ENCODE measurements at regions not wholly inside any gene's neighbourhood (a gene's known extent, or its start where the extent isn't known, plus 50 kb on each side); places are given as distances from the start of the nearest gene placed in this dataset.
A peak's percentile ranks its signal among the peaks of the same experiment; 100 is the strongest.

GRCh38 chr1:88311265-88311664, 372.8 kb upstream of the PKN2 start:
- TF ChIP-seq CTCF (IDR thresholded peaks at IDR 0.05; ENCODE audit: insufficient read depth in 1 of 2, low read depth in 1 of 2, low read length in 1 of 2, severe bottlenecking in 1 of 2, unreplicated experiment in 1 of 2), result no peak
- Histone ChIP-seq H3K9me3 (no peaks in the 10 kb centered on the region), H3K36me3 (ENCODE audit: control insufficient read depth, insufficient read depth, low read length) (no peaks in the 10 kb centered on the region), H3K4me1 (0 out of 2 replicates have a peak, but pooled peaks cover 3% of the 10 kb centered on the region), H3K4me3 (ENCODE audit: low read depth, low read length) (no peak overlapping the region), H3K27me3 (replicated peaks; ENCODE audit: control insufficient read depth, insufficient read depth, low read length) (no peaks in the 10 kb centered on the region)
- no peak for DNase-seq
- H3K27ac Mint-ChIP-seq (ENCODE audit: unreplicated experiment), result no peak overlapping the region
- H3K4me1 Mint-ChIP-seq (ENCODE audit: low read depth, unreplicated experiment), result no peaks in the 10 kb centered on the region
- ChIA-PET CTCF (no interaction called here), POLR2A (no interaction called here)
- H3K4me3 Mint-ChIP-seq (ENCODE audit: unreplicated experiment), result no peak overlapping the region
- H3K9me3 Mint-ChIP-seq (ENCODE audit: unreplicated experiment), result peaks cover 9% of the 10 kb centered on the region
- no TSS peak for BruUV-seq (replicated peaks)
- H3K27me3 Mint-ChIP-seq (ENCODE audit: insufficient read depth, unreplicated experiment), result peaks cover 2% of the 10 kb centered on the region
- H3K36me3 Mint-ChIP-seq (ENCODE audit: insufficient read depth, unreplicated experiment), result no peaks in the 10 kb centered on the region
- intact Hi-C loops (cut with micrococcal nuclease; ENCODE audit: unreplicated experiment), result no loop called here

GRCh38 chr1:88311907-88312306, 372.2 kb upstream of the PKN2 start:
- DNase-seq, result peak in 1 of 2 experiments; percentile 23
- POLR2A ChIA-PET, result no interaction called here

GRCh38 chr1:88317396-88317795, 366.7 kb upstream of the PKN2 start:
- H3K36me3 ChIP-seq (ENCODE audit: control insufficient read depth, insufficient read depth, low read length), result no peaks in the 10 kb centered on the region
- DNase-seq, result no peak
- H3K27me3 ChIP-seq (replicated peaks; ENCODE audit: control insufficient read depth, insufficient read depth, low read length), result no peaks in the 10 kb centered on the region
- no TSS peak for BruUV-seq (replicated peaks)
- CTCF ChIA-PET, result no interaction called here
- intact Hi-C loops (cut with micrococcal nuclease; ENCODE audit: unreplicated experiment), result no loop called here
- no peaks in the 10 kb centered on the region for H3K4me1 ChIP-seq
- Mint-ChIP-seq H3K4me3 (ENCODE audit: unreplicated experiment) (no peak overlapping the region), H3K9me3 (ENCODE audit: unreplicated experiment) (no peaks in the 10 kb centered on the region), H3K27me3 (ENCODE audit: insufficient read depth, unreplicated experiment) (peaks cover 6% of the 10 kb centered on the region), H3K27ac (ENCODE audit: unreplicated experiment) (no peak overlapping the region), H3K36me3 (ENCODE audit: insufficient read depth, unreplicated experiment) (no peaks in the 10 kb centered on the region), H3K4me1 (ENCODE audit: low read depth, unreplicated experiment) (no peaks in the 10 kb centered on the region)
- H3K9me3 ChIP-seq, result no peaks in the 10 kb centered on the region
- TF ChIP-seq CTCF (IDR thresholded peaks at IDR 0.05; ENCODE audit: insufficient read depth in 1 of 2, low read depth in 1 of 2, low read length in 1 of 2, severe bottlenecking in 1 of 2, unreplicated experiment in 1 of 2), result no peak
- H3K4me3 ChIP-seq (ENCODE audit: low read depth, low read length), result no peak overlapping the region
- POLR2A ChIA-PET, result no interaction called here

More at GRCh38 chr1:88311907-88312306, 372.2 kb upstream of the PKN2 start:
- BruUV-seq (replicated peaks), result no TSS peak
- H3K36me3 ChIP-seq (ENCODE audit: control insufficient read depth, insufficient read depth, low read length), result no peaks in the 10 kb centered on the region
- Mint-ChIP-seq H3K9me3 (ENCODE audit: unreplicated experiment) (peaks cover 9% of the 10 kb centered on the region), H3K27ac (ENCODE audit: unreplicated experiment) (no peak overlapping the region), H3K4me1 (ENCODE audit: low read depth, unreplicated experiment) (no peaks in the 10 kb centered on the region), H3K27me3 (ENCODE audit: insufficient read depth, unreplicated experiment) (peaks cover 2% of the 10 kb centered on the region), H3K36me3 (ENCODE audit: insufficient read depth, unreplicated experiment) (no peaks in the 10 kb centered on the region), H3K4me3 (ENCODE audit: unreplicated experiment) (no peak overlapping the region)
- intact Hi-C loops (cut with micrococcal nuclease; ENCODE audit: unreplicated experiment), result no loop called here
- TF ChIP-seq CTCF (IDR thresholded peaks at IDR 0.05; ENCODE audit: insufficient read depth in 1 of 2, low read depth in 1 of 2, low read length in 1 of 2, severe bottlenecking in 1 of 2, unreplicated experiment in 1 of 2), result no peak
- CTCF ChIA-PET, result no interaction called here
- no peaks in the 10 kb centered on the region for H3K9me3 ChIP-seq
- H3K4me1 ChIP-seq, result 0 out of 2 replicates have a peak, but pooled peaks cover 3% of the 10 kb centered on the region
- H3K27me3 ChIP-seq (replicated peaks; ENCODE audit: control insufficient read depth, insufficient read depth, low read length), result no peaks in the 10 kb centered on the region
- H3K4me3 ChIP-seq (ENCODE audit: low read depth, low read length), result no peak overlapping the region

All from Caco-2 (cell line).